Ascending aorta (tissue), 2 donors: ENCODE measurements at regions not wholly inside any gene's neighbourhood (a gene's known extent, or its start where the extent isn't known, plus 50 kb on each side); places are given as distances from the start of the nearest gene placed in this dataset.

Experiments
- DNase-seq, 2 donors: peaks; one replicate each; pipeline ENCODE4 v3.0.0-alpha.2; 2019; ENCODE audit warnings: low spot score in 2 of 2
- H3K27ac ChIP-seq, 2 donors: fragments of 200-600 bp; sonication (generic); one replicate each; pipeline ENCODE4 v1.5.1; 2016 to 2017; ENCODE audit warnings: mild to moderate bottlenecking in 1 of 2
- H3K27me3 ChIP-seq: fragments of 200-600 bp; sonication (generic); one replicate; pipeline ENCODE4 v1.5.1; 2017
- H3K36me3 ChIP-seq, 2 donors: fragments of 200-600 bp; sonication (generic); one replicate each; pipeline ENCODE4 v1.5.1; 2016
- H3K4me1 ChIP-seq, 2 donors: fragments of 200-600 bp; sonication (generic); one replicate each; pipeline ENCODE4 v1.5.1; 2016 to 2017; ENCODE audit warnings: mild to moderate bottlenecking in 1 of 2
- H3K4me3 ChIP-seq, 2 donors: fragments of 200-600 bp; sonication (generic); one replicate each; pipeline ENCODE4 v1.5.1; 2016 to 2017; ENCODE audit warnings: mild to moderate bottlenecking in 1 of 2
- H3K9me3 ChIP-seq, 2 donors: fragments of 200-600 bp; sonication (generic); one replicate each; pipeline ENCODE4 v1.5.1; 2016
- CTCF ChIP-seq, 3 experiments: fragments of 200-600 bp in 2 of 3; fragments of 450-650 bp in 1 of 3; sonication (generic) in 2 of 3; IDR thresholded peaks; one replicate each; pipeline ENCODE4 v1.5.1; 2016 to 2019; ENCODE audit warnings: antibody characterized with exemption in 3 of 3, mild to moderate bottlenecking in 1 of 3, moderate library complexity in 1 of 3
- intact Hi-C: fragments of 100-400 bp; cut with DNase I; formaldehyde crosslinking; loops from one replicate; pipeline ENCODE4 v1.15.1; 2023

- DNase-seq = no peak
- TF ChIP-seq CTCF (IDR thresholded peaks at IDR 0.05) = no peak
- Histone ChIP-seq H3K4me1 (no peaks in the 10 kb centered on the region), H3K27me3 (no peaks in the 10 kb centered on the region), H3K9me3 (no peaks in the 10 kb centered on the region), H3K4me3 (no peak overlapping the region), H3K27ac (no peak overlapping the region), H3K36me3 (no peaks in the 10 kb centered on the region)
- intact Hi-C loops = no loop called here
Measured at GRCh38 chr9:105911104-105911911, 217.0 kb downstream of the TMEM38B start.

GRCh38 chr9:105912157-105912862 lies 218.0 kb downstream of the TMEM38B start:
- H3K4me1 ChIP-seq = no peaks in the 10 kb centered on the region
- no peak for TF ChIP-seq CTCF (IDR thresholded peaks at IDR 0.05)
- no peak overlapping the region for H3K27ac ChIP-seq
- DNase-seq = no peak
- no peaks in the 10 kb centered on the region for H3K27me3 ChIP-seq
- no peak overlapping the region for H3K4me3 ChIP-seq
- intact Hi-C loops = no loop called here
- H3K36me3 ChIP-seq = no peaks in the 10 kb centered on the region
- H3K9me3 ChIP-seq = no peaks in the 10 kb centered on the region

GRCh38 chr9:105912863-105913516 lies 218.6 kb downstream of the TMEM38B start:
- H3K36me3 ChIP-seq = no peaks in the 10 kb centered on the region
- intact Hi-C loops = no loop called here
- H3K27me3 ChIP-seq = no peaks in the 10 kb centered on the region
- H3K9me3 ChIP-seq = no peaks in the 10 kb centered on the region
- H3K4me1 ChIP-seq = no peaks in the 10 kb centered on the region
- no peak for TF ChIP-seq CTCF (IDR thresholded peaks at IDR 0.05)
- no peak overlapping the region for H3K4me3 ChIP-seq
- H3K27ac ChIP-seq = no peak overlapping the region
- DNase-seq = no peak

- intact Hi-C loops = no loop called here
- Histone ChIP-seq H3K9me3 (no peaks in the 10 kb centered on the region), H3K4me3 (no peak overlapping the region), H3K27ac (no peak overlapping the region), H3K27me3 (no peaks in the 10 kb centered on the region), H3K4me1 (no peaks in the 10 kb centered on the region), H3K36me3 (no peaks in the 10 kb centered on the region)
- no peak for TF ChIP-seq CTCF (IDR thresholded peaks at IDR 0.05)
- DNase-seq = no peak
Measured at GRCh38 chr9:105921057-105921726, 226.9 kb downstream of the TMEM38B start.

- H3K27ac ChIP-seq = no peak overlapping the region
- DNase-seq = no peak
- no peak for TF ChIP-seq CTCF (IDR thresholded peaks at IDR 0.05)
- no peak overlapping the region for H3K4me3 ChIP-seq
- no peaks in the 10 kb centered on the region for H3K36me3 ChIP-seq
- intact Hi-C loops = no loop called here
- H3K9me3 ChIP-seq = no peaks in the 10 kb centered on the region
- H3K27me3 ChIP-seq = no peaks in the 10 kb centered on the region
- H3K4me1 ChIP-seq = no peaks in the 10 kb centered on the region
Measured at GRCh38 chr9:105928416-105928815, 234.1 kb downstream of the TMEM38B start.
